HEK293 (cell line): ENCODE measurements at regions not wholly inside any gene's neighbourhood (a gene's known extent, or its start where the extent isn't known, plus 50 kb on each side); places are given as distances from the start of the nearest gene placed in this dataset.

Source experiments
- CTCF ChIA-PET: fragments of 350-600 bp; formaldehyde crosslinking; extraction: SDS; loops from one replicate; lab custom pipeline; 2021; ENCODE audit warnings: antibody characterized with exemption; lab: Yijun Ruan, JAX
- POLR2A ChIA-PET: fragments of 300-600 bp; formaldehyde crosslinking; extraction: SDS; loops from one replicate; lab custom pipeline; 2020; ENCODE audit warnings: antibody characterized with exemption, inconsistent platforms; lab: Yijun Ruan, JAX
- H3K27ac ChIP-seq: fragments of 200-500 bp; sonication (Bioruptor generic); 2 replicates; pipeline ENCODE4 v1.5.1; 2014; ENCODE audit warnings: low read depth, low read length, control low read depth, inconsistent platforms; ENCODE audit errors: extremely low read depth
- H3K36me3 ChIP-seq, 2 experiments: fragments of 200-500 bp in 1 of 2; sonication (Bioruptor generic) in 1 of 2; 1 replicate in 1 of 2; 2 replicates in 1 of 2; pipeline ENCODE4 v1.5.1; 2014 to 2017; ENCODE audit warnings: inconsistent platforms in 2 of 2, low read length in 2 of 2; ENCODE audit not compliant: control insufficient read depth in 2 of 2, insufficient read depth in 1 of 2
- H3K4me1 ChIP-seq: fragments of 200-500 bp; sonication (Bioruptor generic); 2 replicates; pipeline ENCODE4 v1.5.1; 2014; ENCODE audit warnings: mild to moderate bottlenecking, low read length, inconsistent platforms; ENCODE audit not compliant: control insufficient read depth, insufficient read depth
- H3K4me3 ChIP-seq: 2 replicates; pipeline ENCODE4 v1.5.1; 2011; ENCODE audit warnings: low read depth, mild to moderate bottlenecking, control low read depth, low read length, moderate library complexity
- H3K9me3 ChIP-seq: fragments of 200-500 bp; sonication (Bioruptor generic); 2 replicates; pipeline ENCODE4 v1.5.1; 2014; ENCODE audit warnings: low read depth, low read length, inconsistent platforms; ENCODE audit not compliant: control insufficient read depth, insufficient read depth
- GLIS1 ChIP-seq: fragments of 450-650 bp; formaldehyde crosslinking; IDR thresholded peaks from 2 replicates; pipeline ENCODE4 v1.5.1; 2016; ENCODE audit warnings: missing biosample characterization, missing genetic modification characterization
- KLF7 ChIP-seq: fragments of 450-650 bp; formaldehyde crosslinking; IDR thresholded peaks from 2 replicates; pipeline ENCODE4 v1.5.1; 2016; ENCODE audit warnings: missing biosample characterization, missing genetic modification characterization, borderline replicate concordance
- ZNF416 ChIP-seq: fragments of 450-650 bp; formaldehyde crosslinking; IDR thresholded peaks from 2 replicates; pipeline ENCODE4 v1.5.1; 2016; ENCODE audit warnings: missing biosample characterization, missing genetic modification characterization
- ZNF560 ChIP-seq: fragments of 450-650 bp; formaldehyde crosslinking; IDR thresholded peaks from 2 replicates; pipeline ENCODE4 v1.5.1; 2017; ENCODE audit warnings: missing biosample characterization, missing genetic modification characterization, borderline replicate concordance
- ZNF624 ChIP-seq: fragments of 450-650 bp; formaldehyde crosslinking; IDR thresholded peaks from 2 replicates; pipeline ENCODE4 v1.5.1; 2017; ENCODE audit warnings: missing biosample characterization, missing genetic modification characterization
- ZNF777 ChIP-seq: fragments of 450-650 bp; formaldehyde crosslinking; IDR thresholded peaks from 2 replicates; pipeline ENCODE4 v1.5.1; 2017; ENCODE audit warnings: missing biosample characterization, missing genetic modification characterization, borderline replicate concordance
- TF ChIP-seq, protein P1 (sequence below): fragments of 450-650 bp; formaldehyde crosslinking; IDR thresholded peaks from 2 replicates; pipeline ENCODE4 v1.5.1; 2016; ENCODE audit warnings: missing biosample characterization, missing genetic modification characterization
- TF ChIP-seq, protein P2 (sequence below): fragments of 450-650 bp; formaldehyde crosslinking; IDR thresholded peaks from 2 replicates; pipeline ENCODE4 v1.5.1; 2016; ENCODE audit warnings: missing biosample characterization, missing genetic modification characterization
- TF ChIP-seq, protein P3 (sequence below): fragments of 450-650 bp; formaldehyde crosslinking; IDR thresholded peaks from 2 replicates; pipeline ENCODE4 v1.5.1; 2017; ENCODE audit warnings: missing biosample characterization, missing genetic modification characterization
- TF ChIP-seq, protein P4 (sequence below): fragments of 450-650 bp; formaldehyde crosslinking; IDR thresholded peaks from 2 replicates; pipeline ENCODE4 v1.5.1; 2016; ENCODE audit warnings: missing biosample characterization, missing genetic modification characterization
- TF ChIP-seq, protein P5 (sequence below): IDR thresholded peaks from 2 replicates; pipeline ENCODE4 v1.6.1; 2011; ENCODE audit warnings: mild to moderate bottlenecking, low read depth, low read length, borderline replicate concordance
- TF ChIP-seq, protein P6 (sequence below): fragments of 450-650 bp; formaldehyde crosslinking; IDR thresholded peaks from 2 replicates; pipeline ENCODE4 v1.5.1; 2016; ENCODE audit warnings: missing biosample characterization, missing genetic modification characterization
- TF ChIP-seq, protein P7 (sequence below): fragments of 450-650 bp; formaldehyde crosslinking; conservative IDR thresholded peaks from 2 replicates; pipeline ENCODE4 v1.5.1; 2016; ENCODE audit warnings: low read depth, missing biosample characterization, missing genetic modification characterization

DNA sequence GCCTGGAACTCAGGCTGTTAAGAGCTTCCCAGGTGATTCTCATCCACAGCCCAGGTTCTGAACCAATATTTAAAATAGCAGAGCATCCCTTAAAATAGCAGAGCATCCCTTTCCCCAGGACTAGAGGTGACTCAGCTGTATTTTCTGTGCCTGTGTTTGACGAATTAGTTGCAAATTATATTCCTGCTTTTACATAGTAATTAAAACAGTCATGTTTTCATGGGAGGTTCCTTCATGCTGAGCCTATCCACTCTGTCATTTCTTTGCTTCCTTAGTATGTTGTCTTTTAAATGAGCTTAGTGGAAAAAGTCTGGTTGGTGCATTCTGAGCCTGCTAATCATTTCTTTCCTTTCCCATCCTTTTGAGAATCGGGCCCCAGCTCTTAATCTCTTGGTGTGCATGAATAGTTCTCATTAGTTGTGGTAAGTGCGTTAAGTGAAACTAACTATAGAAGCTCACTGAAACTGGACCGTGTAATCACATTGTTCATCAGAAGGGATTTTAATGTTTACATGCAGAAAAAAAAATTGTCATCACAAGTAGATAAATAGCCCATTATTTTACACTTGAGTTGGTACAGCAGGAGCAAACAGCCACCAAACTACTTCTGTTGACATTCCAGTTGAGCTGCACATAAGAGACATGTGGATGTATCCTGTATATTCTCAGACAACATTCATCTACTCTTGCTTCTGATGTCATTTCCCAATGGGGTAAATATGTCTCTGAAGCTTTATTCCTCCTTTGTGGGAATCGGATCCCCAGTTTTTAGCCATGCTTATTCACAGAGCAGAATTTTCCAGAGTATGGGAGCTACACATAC is 596.9 kb upstream of the WWC1 start:
- POLR2A ChIA-PET = no interaction called here
- Histone ChIP-seq H3K9me3 (no peaks in the 10 kb centered on the region), H3K36me3 (no peaks in the 10 kb centered on the region), H3K4me1 (no peaks in the 10 kb centered on the region), H3K27ac (no peak overlapping the region), H3K4me3 (no peak overlapping the region)
- CTCF ChIA-PET = no interaction called here
- no peak for TF ChIP-seq ZNF416 (tag by site-specific recombination)
- no peak for TF ChIP-seq ZNF624

DNA sequence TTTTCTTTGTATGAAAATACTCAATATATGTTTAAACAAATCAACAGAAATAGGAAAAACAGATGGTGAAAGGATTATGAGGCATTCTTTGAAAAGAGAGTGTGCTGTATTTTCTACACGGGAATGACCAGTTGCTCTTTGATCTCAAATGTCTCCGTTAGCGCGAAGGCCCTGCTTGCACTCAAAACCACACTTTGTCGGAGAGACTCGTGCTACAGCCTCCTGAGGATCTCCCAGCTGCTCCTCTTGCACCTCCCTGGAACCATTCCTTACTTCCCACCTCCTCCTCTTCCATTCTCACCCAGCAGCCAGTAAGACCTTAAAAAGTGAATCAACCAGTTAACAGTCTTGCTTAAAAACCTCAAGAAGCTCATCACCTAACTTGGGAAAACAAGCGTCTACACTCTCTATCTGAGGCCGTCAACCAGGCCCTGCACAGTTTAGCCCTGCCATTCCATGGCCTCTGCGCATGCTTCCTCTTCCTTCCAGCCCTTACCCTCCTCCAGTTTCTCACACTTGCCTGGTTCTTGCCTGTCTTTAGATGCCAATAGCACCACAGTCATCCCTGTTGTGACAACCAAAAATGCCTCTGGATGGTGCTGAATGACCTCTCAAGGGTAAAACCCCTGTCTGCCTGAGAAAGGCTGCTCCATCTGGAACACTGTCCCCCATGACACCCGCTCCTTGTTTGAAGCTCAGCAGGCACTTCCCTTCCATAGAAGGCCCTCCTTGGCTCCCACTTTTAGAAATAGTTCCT is 594.7 kb upstream of the WWC1 start:
- no peak overlapping the region for H3K4me3 ChIP-seq
- H3K27ac ChIP-seq = no peak overlapping the region
- H3K36me3 ChIP-seq = no peaks in the 10 kb centered on the region
- CTCF ChIA-PET = interaction anchor here (0.6 to 0.7 kb wide), 3 partner anchors 62 to 517 kb away, joined by 3 to 4 read pairs (median 3); no protein-coding TSS in a partner anchor
- no peaks in the 10 kb centered on the region for H3K9me3 ChIP-seq
- TF ChIP-seq GLIS1 = no peak
- no peak for TF ChIP-seq ZNF560 (tag by site-specific recombination)
- TF ChIP-seq ZNF777 = no peak
- TF ChIP-seq, protein P1, sequence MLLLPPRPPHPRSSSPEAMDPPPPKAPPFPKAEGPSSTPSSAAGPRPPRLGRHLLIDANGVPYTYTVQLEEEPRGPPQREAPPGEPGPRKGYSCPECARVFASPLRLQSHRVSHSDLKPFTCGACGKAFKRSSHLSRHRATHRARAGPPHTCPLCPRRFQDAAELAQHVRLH (tag by site-specific recombination) = no peak
- TF ChIP-seq, protein P2, sequence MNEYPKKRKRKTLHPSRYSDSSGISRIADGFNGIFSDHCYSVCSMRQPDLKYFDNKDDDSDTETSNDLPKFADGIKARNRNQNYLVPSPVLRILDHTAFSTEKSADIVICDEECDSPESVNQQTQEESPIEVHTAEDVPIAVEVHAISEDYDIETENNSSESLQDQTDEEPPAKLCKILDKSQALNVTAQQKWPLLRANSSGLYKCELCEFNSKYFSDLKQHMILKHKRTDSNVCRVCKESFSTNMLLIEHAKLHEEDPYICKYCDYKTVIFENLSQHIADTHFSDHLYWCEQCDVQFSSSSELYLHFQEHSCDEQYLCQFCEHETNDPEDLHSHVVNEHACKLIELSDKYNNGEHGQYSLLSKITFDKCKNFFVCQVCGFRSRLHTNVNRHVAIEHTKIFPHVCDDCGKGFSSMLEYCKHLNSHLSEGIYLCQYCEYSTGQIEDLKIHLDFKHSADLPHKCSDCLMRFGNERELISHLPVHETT = no peak
- TF ChIP-seq, protein P3, sequence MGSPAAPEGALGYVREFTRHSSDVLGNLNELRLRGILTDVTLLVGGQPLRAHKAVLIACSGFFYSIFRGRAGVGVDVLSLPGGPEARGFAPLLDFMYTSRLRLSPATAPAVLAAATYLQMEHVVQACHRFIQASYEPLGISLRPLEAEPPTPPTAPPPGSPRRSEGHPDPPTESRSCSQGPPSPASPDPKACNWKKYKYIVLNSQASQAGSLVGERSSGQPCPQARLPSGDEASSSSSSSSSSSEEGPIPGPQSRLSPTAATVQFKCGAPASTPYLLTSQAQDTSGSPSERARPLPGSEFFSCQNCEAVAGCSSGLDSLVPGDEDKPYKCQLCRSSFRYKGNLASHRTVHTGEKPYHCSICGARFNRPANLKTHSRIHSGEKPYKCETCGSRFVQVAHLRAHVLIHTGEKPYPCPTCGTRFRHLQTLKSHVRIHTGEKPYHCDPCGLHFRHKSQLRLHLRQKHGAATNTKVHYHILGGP (tag by site-specific recombination) = no peak
- TF ChIP-seq, protein P4, sequence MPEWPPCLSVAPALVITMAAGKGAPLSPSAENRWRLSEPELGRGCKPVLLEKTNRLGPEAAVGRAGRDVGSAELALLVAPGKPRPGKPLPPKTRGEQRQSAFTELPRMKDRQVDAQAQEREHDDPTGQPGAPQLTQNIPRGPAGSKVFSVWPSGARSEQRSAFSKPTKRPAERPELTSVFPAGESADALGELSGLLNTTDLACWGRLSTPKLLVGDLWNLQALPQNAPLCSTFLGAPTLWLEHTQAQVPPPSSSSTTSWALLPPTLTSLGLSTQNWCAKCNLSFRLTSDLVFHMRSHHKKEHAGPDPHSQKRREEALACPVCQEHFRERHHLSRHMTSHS (tag by site-specific recombination) = no peak
- TF ChIP-seq, protein P5, sequence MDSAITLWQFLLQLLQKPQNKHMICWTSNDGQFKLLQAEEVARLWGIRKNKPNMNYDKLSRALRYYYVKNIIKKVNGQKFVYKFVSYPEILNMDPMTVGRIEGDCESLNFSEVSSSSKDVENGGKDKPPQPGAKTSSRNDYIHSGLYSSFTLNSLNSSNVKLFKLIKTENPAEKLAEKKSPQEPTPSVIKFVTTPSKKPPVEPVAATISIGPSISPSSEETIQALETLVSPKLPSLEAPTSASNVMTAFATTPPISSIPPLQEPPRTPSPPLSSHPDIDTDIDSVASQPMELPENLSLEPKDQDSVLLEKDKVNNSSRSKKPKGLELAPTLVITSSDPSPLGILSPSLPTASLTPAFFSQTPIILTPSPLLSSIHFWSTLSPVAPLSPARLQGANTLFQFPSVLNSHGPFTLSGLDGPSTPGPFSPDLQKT = no peak
- TF ChIP-seq KLF7 (tag by site-specific recombination) = no peak
- TF ChIP-seq, protein P6, sequence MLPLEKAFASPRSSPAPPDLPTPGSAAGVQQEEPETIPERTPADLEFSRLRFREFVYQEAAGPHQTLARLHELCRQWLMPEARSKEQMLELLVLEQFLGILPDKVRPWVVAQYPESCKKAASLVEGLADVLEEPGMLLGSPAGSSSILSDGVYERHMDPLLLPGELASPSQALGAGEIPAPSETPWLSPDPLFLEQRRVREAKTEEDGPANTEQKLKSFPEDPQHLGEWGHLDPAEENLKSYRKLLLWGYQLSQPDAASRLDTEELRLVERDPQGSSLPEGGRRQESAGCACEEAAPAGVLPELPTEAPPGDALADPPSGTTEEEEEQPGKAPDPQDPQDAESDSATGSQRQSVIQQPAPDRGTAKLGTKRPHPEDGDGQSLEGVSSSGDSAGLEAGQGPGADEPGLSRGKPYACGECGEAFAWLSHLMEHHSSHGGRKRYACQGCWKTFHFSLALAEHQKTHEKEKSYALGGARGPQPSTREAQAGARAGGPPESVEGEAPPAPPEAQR (tag by site-specific recombination) = no peak
- TF ChIP-seq, protein P7, sequence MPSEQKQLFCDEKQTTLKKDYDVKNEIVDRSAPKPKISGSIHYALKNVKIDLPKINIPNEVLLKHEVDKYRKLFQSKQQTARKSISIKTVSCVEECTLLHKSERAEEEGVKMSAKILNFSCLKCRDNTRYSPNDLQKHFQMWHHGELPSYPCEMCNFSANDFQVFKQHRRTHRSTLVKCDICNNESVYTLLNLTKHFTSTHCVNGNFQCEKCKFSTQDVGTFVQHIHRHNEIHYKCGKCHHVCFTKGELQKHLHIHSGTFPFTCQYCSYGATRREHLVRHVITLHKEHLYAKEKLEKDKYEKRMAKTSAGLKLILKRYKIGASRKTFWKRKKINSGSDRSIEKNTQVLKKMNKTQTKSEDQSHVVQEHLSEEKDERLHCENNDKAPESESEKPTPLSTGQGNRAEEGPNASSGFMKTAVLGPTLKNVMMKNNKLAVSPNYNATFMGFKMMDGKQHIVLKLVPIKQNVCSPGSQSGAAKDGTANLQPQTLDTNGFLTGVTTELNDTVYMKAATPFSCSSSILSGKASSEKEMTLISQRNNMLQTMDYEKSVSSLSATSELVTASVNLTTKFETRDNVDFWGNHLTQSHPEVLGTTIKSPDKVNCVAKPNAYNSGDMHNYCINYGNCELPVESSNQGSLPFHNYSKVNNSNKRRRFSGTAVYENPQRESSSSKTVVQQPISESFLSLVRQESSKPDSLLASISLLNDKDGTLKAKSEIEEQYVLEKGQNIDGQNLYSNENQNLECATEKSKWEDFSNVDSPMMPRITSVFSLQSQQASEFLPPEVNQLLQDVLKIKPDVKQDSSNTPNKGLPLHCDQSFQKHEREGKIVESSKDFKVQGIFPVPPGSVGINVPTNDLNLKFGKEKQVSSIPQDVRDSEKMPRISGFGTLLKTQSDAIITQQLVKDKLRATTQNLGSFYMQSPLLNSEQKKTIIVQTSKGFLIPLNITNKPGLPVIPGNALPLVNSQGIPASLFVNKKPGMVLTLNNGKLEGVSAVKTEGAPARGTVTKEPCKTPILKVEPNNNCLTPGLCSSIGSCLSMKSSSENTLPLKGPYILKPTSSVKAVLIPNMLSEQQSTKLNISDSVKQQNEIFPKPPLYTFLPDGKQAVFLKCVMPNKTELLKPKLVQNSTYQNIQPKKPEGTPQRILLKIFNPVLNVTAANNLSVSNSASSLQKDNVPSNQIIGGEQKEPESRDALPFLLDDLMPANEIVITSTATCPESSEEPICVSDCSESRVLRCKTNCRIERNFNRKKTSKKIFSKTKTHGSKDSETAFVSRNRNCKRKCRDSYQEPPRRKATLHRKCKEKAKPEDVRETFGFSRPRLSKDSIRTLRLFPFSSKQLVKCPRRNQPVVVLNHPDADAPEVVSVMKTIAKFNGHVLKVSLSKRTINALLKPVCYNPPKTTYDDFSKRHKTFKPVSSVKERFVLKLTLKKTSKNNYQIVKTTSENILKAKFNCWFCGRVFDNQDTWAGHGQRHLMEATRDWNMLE (tag by site-specific recombination) = no peak
- TF ChIP-seq, all 188 proteins: peak for 0
- H3K4me1 ChIP-seq = no peaks in the 10 kb centered on the region
- POLR2A ChIA-PET = no interaction called here
